ENCODE measurements at regions not wholly inside any gene's neighbourhood (a gene's known extent, or its start where the extent isn't known, plus 50 kb on each side); places are given as distances from the start of the nearest gene placed in this dataset.

GRCh38 chr4:80134936-80135701, 62.1 kb upstream of the ANTXR2 start:
- TF ChIP-seq CTCF (IDR thresholded peaks at IDR 0.05 in 8 of 11, conservative IDR thresholded peaks at IDR 0.05 in 3 of 11) (no peak), POLR2A (IDR thresholded peaks at IDR 0.05) (no peak), POLR2AphosphoS5 (IDR thresholded peaks at IDR 0.05) (no peak)
